Thyroid gland (tissue), 4 donors: ENCODE measurements at regions not wholly inside any gene's neighbourhood (a gene's known extent, or its start where the extent isn't known, plus 50 kb on each side); places are given as distances from the start of the nearest gene placed in this dataset.

Experiments used
- CTCF ChIP-seq, 6 experiments: fragments of 200-600 bp in 3 of 6; fragments of 450-650 bp in 3 of 6; sonication (generic) in 3 of 6; IDR thresholded peaks; one replicate each; pipeline ENCODE4 v1.5.1; 2016 to 2019; ENCODE audit warnings: antibody characterized with exemption in 6 of 6, mild to moderate bottlenecking in 2 of 6, inconsistent platforms in 1 of 6, moderate library complexity in 1 of 6
- POLR2A ChIP-seq, 2 donors: fragments of 450-650 bp; IDR thresholded peaks; one replicate each; pipeline ENCODE4 v1.6.1; 2017; ENCODE audit warnings: antibody characterized with exemption in 2 of 2, mild to moderate bottlenecking in 2 of 2, moderate library complexity in 1 of 2

GRCh38 chr13:50474088-50474662 is 369.3 kb downstream of the DLEU7 start:
- TF ChIP-seq CTCF (IDR thresholded peaks at IDR 0.05), result no peak
- no peak for TF ChIP-seq POLR2A (IDR thresholded peaks at IDR 0.05)
